SU-DHL-6 (cell line): ENCODE measurements at regions not wholly inside any gene's neighbourhood (a gene's known extent, or its start where the extent isn't known, plus 50 kb on each side); places are given as distances from the start of the nearest gene placed in this dataset.

Source experiments
- EZH2phosphoT487 ChIP-seq: fragments of 200-600 bp; sonication (generic), shearing (Covaris generic); conservative IDR thresholded peaks from 2 replicates; pipeline ENCODE4 v1.6.1; 2018; ENCODE audit warnings: mild to moderate bottlenecking, antibody characterized with exemption, low read length, moderate library complexity, mixed read lengths
- TF ChIP-seq, protein P1 (sequence below): fragments of 200-600 bp; sonication (generic); IDR thresholded peaks from one replicate; pipeline ENCODE4 v1.5.1; 2017; ENCODE audit warnings: antibody characterized with exemption, mild to moderate bottlenecking, low read length, moderate library complexity; ENCODE audit not compliant: insufficient read depth, poor library complexity, severe bottlenecking

DNA sequence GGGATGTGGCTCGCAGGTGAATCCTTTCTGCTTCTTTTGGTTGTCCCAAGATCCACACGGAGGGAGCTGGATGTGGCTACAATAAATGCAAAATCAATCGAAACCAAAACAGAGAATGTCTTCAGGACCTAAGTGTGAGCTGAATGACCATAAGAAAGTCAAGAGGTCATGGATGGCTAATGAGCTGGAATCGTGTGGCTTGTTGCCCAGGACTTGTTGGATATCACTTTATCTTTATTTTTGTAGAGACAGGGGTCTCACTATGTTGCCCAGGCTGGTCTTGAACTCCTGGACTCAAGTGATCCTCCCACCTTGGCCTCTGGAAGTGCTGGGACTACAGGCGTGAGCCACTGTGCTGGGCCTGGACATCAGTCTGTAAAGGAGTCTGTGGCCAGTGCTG lies 326.8 kb upstream of the N4BP1 start:
- TF ChIP-seq, protein P1, sequence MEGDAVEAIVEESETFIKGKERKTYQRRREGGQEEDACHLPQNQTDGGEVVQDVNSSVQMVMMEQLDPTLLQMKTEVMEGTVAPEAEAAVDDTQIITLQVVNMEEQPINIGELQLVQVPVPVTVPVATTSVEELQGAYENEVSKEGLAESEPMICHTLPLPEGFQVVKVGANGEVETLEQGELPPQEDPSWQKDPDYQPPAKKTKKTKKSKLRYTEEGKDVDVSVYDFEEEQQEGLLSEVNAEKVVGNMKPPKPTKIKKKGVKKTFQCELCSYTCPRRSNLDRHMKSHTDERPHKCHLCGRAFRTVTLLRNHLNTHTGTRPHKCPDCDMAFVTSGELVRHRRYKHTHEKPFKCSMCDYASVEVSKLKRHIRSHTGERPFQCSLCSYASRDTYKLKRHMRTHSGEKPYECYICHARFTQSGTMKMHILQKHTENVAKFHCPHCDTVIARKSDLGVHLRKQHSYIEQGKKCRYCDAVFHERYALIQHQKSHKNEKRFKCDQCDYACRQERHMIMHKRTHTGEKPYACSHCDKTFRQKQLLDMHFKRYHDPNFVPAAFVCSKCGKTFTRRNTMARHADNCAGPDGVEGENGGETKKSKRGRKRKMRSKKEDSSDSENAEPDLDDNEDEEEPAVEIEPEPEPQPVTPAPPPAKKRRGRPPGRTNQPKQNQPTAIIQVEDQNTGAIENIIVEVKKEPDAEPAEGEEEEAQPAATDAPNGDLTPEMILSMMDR: no peak
- no peak for TF ChIP-seq EZH2phosphoT487
